OCI-LY3 (cell line): ENCODE measurements at regions not wholly inside any gene's neighbourhood (a gene's known extent, or its start where the extent isn't known, plus 50 kb on each side); places are given as distances from the start of the nearest gene placed in this dataset.

ENCODE experiments used
- CTCF ChIP-seq: fragments of 200-600, 300-600 bp; sonication (generic); IDR thresholded peaks from 2 replicates; pipeline ENCODE4 v1.5.1; 2014; ENCODE audit warnings: antibody characterized with exemption, low read length, low read depth
- EZH2phosphoT487 ChIP-seq: fragments of 200-600 bp; shearing (Covaris generic); IDR thresholded peaks from 2 replicates; pipeline ENCODE4 v1.6.1; 2018; ENCODE audit warnings: antibody characterized with exemption, mixed run types, low read depth

- no peak for TF ChIP-seq CTCF
- no peak for TF ChIP-seq EZH2phosphoT487
Observed at GRCh38 chr6:19320111-19320581, 517.0 kb upstream of the ID4 start.
